ENCODE measurements at regions not wholly inside any gene's neighbourhood (a gene's known extent, or its start where the extent isn't known, plus 50 kb on each side); places are given as distances from the start of the nearest gene placed in this dataset.

GRCh38 chr2:2613279-2614199 lies 282.5 kb upstream of the MYT1L start:
- in situ Hi-C loops (cut with MboI) = no loop called here
- H3K9me3 ChIP-seq (replicated peaks; ENCODE audit: control insufficient read depth, insufficient read depth, low read depth, low read length) = no peaks in the 10 kb centered on the region
- FAIRE-seq = peak; percentile 97
- peak overlapping the region; percentile 95 for H2AFZ ChIP-seq (ENCODE audit: low read depth, low read length)
- intact Hi-C loops (cut with micrococcal nuclease) = no loop called here
- peak; percentile 100 for ATAC-seq
- POLR2A ChIA-PET = interaction anchor here (0.6 kb wide), 1 partner anchor 242 kb away, joined by 4 read pairs; no protein-coding TSS in a partner anchor
- no TSS peak for BruUV-seq (replicated peaks)
- no peaks in the 10 kb centered on the region for H3K79me2 ChIP-seq (ENCODE audit: control insufficient read depth, insufficient read depth, low read length)
- peaks cover 0 to 6% of the 10 kb centered on the region in 2 experiments; a peak in 1 of 5 replicates for H3K27me3 ChIP-seq (ENCODE audit: control insufficient read depth in 2 of 2, insufficient read depth in 2 of 2, low read length in 2 of 2)
- H3K4me2 ChIP-seq (ENCODE audit: insufficient read depth, low read length) = peak overlapping the region; percentile 82
- peak overlapping the region; percentile 42 for H3K4me3 ChIP-seq
- H3K36me3 ChIP-seq (ENCODE audit: control insufficient read depth, insufficient read depth, low read length) = no peaks in the 10 kb centered on the region
- DNase-seq (ENCODE audit: extremely low read depth in 1 of 4, low spot score in 3 of 4) = peak; percentile 85 to 95 (median 90)
- peak overlapping the region; percentile 50; the same call in 1 of the 3 replicates for H3K27ac ChIP-seq (ENCODE audit: extremely low read depth, low read depth, low read length)
- CTCF ChIA-PET (ENCODE audit: low intra/inter-chr PET ratio) = no interaction called here
- H4K20me1 ChIP-seq (replicated peaks; ENCODE audit: control insufficient read depth, insufficient read depth, low read length) = no peaks in the 10 kb centered on the region
- 11% methylated on average over 33 of the region's 34 CpGs for WGBS (ENCODE audit: insufficient coverage, low coverage, missing lambda C conversion rate)
- peaks cover 0 to 5% of the 10 kb centered on the region in 2 experiments; a peak in 1 of 5 replicates for H3K4me1 ChIP-seq (replicated peaks in 1 of 2; ENCODE audit: control insufficient read depth in 2 of 2, insufficient read depth in 2 of 2, low read length in 2 of 2)
- H3K9me1 ChIP-seq (ENCODE audit: control insufficient read depth, insufficient read depth, low read length) = no peaks in the 10 kb centered on the region
- peak overlapping the region in 1 of 2 experiments; percentile 34; a peak in 2 of 4 replicates for H3K9ac ChIP-seq (ENCODE audit: insufficient read depth in 1 of 2, low read depth in 2 of 2, low read length in 2 of 2)
- TF ChIP-seq ZNF134 (CRISPR knock-in tag; conservative IDR thresholded peaks at IDR 0.05) (0 out of 2 replicates have a peak, but pooled peaks have one; percentile 43), E4F1 (CRISPR knock-in tag; IDR thresholded peaks at IDR 0.05; ENCODE audit: borderline replicate concordance) (no peak), RBM34 (IDR thresholded peaks at IDR 0.05; ENCODE audit: borderline replicate concordance, insufficient read depth, low read length) (no peak), SNRNP70 (optimal IDR thresholded peaks at IDR 0.05; ENCODE audit: low read depth, low read length) (no peak), CREB1 (IDR thresholded peaks at IDR 0.05) (peak; percentile 96), CREB1 (CRISPR knock-in tag; IDR thresholded peaks at IDR 0.05) (peak; percentile 92), FIP1L1 (IDR thresholded peaks at IDR 0.05; ENCODE audit: low read depth, low read length, poor library complexity, severe bottlenecking) (no peak), ERF (CRISPR knock-in tag; IDR thresholded peaks at IDR 0.05) (peak; percentile 56; the same call in 1 of the 2 replicates), MTA3 (IDR thresholded peaks at IDR 0.05; ENCODE audit: borderline replicate concordance) (no peak), BHLHE40 (IDR thresholded peaks at IDR 0.05; ENCODE audit: low read length) (peak; percentile 86), ARID3B (CRISPR knock-in tag; IDR thresholded peaks at IDR 0.05; ENCODE audit: borderline replicate concordance) (no peak)
- TF ChIP-seq, protein P1, sequence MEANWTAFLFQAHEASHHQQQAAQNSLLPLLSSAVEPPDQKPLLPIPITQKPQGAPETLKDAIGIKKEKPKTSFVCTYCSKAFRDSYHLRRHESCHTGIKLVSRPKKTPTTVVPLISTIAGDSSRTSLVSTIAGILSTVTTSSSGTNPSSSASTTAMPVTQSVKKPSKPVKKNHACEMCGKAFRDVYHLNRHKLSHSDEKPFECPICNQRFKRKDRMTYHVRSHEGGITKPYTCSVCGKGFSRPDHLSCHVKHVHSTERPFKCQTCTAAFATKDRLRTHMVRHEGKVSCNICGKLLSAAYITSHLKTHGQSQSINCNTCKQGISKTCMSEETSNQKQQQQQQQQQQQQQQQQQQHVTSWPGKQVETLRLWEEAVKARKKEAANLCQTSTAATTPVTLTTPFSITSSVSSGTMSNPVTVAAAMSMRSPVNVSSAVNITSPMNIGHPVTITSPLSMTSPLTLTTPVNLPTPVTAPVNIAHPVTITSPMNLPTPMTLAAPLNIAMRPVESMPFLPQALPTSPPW (CRISPR knock-in tag; IDR thresholded peaks at IDR 0.05) = peak; percentile 34; the same call in 1 of the 2 replicates
- TF ChIP-seq, protein P2, sequence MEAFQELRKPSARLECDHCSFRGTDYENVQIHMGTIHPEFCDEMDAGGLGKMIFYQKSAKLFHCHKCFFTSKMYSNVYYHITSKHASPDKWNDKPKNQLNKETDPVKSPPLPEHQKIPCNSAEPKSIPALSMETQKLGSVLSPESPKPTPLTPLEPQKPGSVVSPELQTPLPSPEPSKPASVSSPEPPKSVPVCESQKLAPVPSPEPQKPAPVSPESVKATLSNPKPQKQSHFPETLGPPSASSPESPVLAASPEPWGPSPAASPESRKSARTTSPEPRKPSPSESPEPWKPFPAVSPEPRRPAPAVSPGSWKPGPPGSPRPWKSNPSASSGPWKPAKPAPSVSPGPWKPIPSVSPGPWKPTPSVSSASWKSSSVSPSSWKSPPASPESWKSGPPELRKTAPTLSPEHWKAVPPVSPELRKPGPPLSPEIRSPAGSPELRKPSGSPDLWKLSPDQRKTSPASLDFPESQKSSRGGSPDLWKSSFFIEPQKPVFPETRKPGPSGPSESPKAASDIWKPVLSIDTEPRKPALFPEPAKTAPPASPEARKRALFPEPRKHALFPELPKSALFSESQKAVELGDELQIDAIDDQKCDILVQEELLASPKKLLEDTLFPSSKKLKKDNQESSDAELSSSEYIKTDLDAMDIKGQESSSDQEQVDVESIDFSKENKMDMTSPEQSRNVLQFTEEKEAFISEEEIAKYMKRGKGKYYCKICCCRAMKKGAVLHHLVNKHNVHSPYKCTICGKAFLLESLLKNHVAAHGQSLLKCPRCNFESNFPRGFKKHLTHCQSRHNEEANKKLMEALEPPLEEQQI (IDR thresholded peaks at IDR 0.05) = peak; percentile 88; the same call in 1 of the 2 replicates

All from K562 (cell line).